ENCODE measurements at regions not wholly inside any gene's neighbourhood (a gene's known extent, or its start where the extent isn't known, plus 50 kb on each side); places are given as distances from the start of the nearest gene placed in this dataset.

DNA sequence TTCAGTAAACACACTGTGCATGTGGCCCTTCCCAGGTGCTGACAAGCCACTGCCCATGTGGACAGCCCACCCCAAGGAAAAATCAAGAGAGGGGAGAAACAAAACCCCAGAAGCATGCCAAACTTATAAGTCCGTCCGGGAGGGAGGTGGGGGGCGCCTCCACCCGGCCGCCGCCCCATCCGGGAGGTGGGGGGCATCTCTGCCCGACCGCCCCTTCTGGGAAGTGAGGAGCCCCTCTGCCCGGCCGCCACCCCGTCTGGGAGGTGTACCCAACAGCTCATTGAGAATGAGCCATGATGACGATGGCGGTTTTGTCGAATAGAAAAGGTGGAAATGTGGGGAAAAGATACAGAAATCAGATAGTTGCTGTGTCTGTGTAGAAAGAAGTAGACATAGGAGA, 53.8 kb upstream of the C2CD4B start:
- no peak overlapping the region for H4K8ac ChIP-seq (ENCODE audit: low read depth, low read length)
- H3K27me3 ChIP-seq (ENCODE audit: control insufficient read depth in 3 of 3, insufficient read depth in 3 of 3, low read depth in 1 of 3, low read length in 3 of 3), result no peaks in the 10 kb centered on the region
- DNase-seq (ENCODE audit: low spot score), result no peak
- H2BK12ac ChIP-seq (ENCODE audit: low read length), result no peak overlapping the region
- H3K23ac ChIP-seq (ENCODE audit: low read depth, low read length, poor library complexity), result no peak overlapping the region
- H3K18ac ChIP-seq (ENCODE audit: low read length), result no peak overlapping the region
- no peak overlapping the region for H2BK5ac ChIP-seq (ENCODE audit: low read length)
- no peaks in the 10 kb centered on the region for H3K4me1 ChIP-seq (ENCODE audit: control insufficient read depth in 2 of 2, insufficient read depth in 1 of 2, low read depth in 1 of 2, low read length in 2 of 2)
- H3K9ac ChIP-seq (ENCODE audit: low read depth, low read length, poor library complexity), result no peak overlapping the region
- no peak overlapping the region for H2BK120ac ChIP-seq (ENCODE audit: low read depth, low read length)
- H3K14ac ChIP-seq (ENCODE audit: low read length), result no peak overlapping the region
- WGBS, 2 donors (ENCODE audit: extremely low coverage in 2 of 2, insufficient read length in 2 of 2, insufficient replicate concordance in 1 of 2), result 100% methylated on average over 2 of the region's 15 CpGs; no CpG with 5 or more reads in 1 of the 2 donors
- no peak overlapping the region for H3K4me3 ChIP-seq (ENCODE audit: low read length in 2 of 2)
- H3K4me2 ChIP-seq (ENCODE audit: insufficient read depth, low read length, poor library complexity, severe bottlenecking), result no peak overlapping the region
- H2BK15ac ChIP-seq (ENCODE audit: low read length), result no peak overlapping the region
- H2AFZ ChIP-seq (ENCODE audit: low read length), result no peak overlapping the region
- H4K91ac ChIP-seq (ENCODE audit: low read depth, low read length, poor library complexity), result no peak overlapping the region
- no peak overlapping the region for H3K27ac ChIP-seq (replicated peaks; ENCODE audit: low read length)
- no peak overlapping the region for H2AK5ac ChIP-seq (ENCODE audit: low read depth, low read length)
- H3K4ac ChIP-seq (ENCODE audit: low read length), result no peak overlapping the region
- H3K79me1 ChIP-seq (ENCODE audit: low read depth, low read length), result no peaks in the 10 kb centered on the region
- peaks cover 0 to 4% of the 10 kb centered on the region in 2 donors for H3K9me3 ChIP-seq (replicated peaks in 1 of 2; ENCODE audit: control insufficient read depth in 2 of 2, insufficient read depth in 1 of 2, low read depth in 1 of 2, low read length in 2 of 2)
- H3K36me3 ChIP-seq (replicated peaks in 1 of 2; ENCODE audit: control insufficient read depth in 2 of 2, insufficient read depth in 2 of 2, low read length in 2 of 2), result no peaks in the 10 kb centered on the region

DNA sequence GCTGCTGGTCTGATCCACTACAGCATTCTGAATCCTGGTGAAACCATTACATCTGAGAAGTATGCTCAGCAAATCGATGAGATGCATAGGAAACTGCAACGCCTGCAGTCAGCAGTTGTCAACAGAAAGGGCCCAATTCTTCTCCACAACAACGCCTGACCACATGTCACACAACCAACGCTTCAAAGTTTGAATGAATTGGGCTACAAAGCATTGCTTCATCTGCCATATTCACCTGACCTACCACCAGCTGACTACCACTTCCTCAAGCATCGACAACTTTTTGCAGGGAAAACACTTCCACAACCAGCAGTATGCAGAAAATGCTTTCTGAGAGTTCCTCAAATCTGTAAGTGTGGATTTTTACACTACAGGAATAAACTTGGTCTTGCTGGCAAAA, 54.7 kb upstream of the C2CD4B start:
- Histone ChIP-seq H3K27me3 (ENCODE audit: control insufficient read depth in 3 of 3, insufficient read depth in 3 of 3, low read depth in 1 of 3, low read length in 3 of 3) (no peaks in the 10 kb centered on the region), H4K8ac (ENCODE audit: low read depth, low read length) (no peak overlapping the region), H3K18ac (ENCODE audit: low read length) (no peak overlapping the region), H3K4me3 (ENCODE audit: low read length in 2 of 2) (no peak overlapping the region), H3K23ac (ENCODE audit: low read depth, low read length, poor library complexity) (no peak overlapping the region), H3K4me1 (ENCODE audit: control insufficient read depth in 2 of 2, insufficient read depth in 1 of 2, low read depth in 1 of 2, low read length in 2 of 2) (no peaks in the 10 kb centered on the region), H3K4me2 (ENCODE audit: insufficient read depth, low read length, poor library complexity, severe bottlenecking) (no peak overlapping the region), H3K9ac (ENCODE audit: low read depth, low read length, poor library complexity) (no peak overlapping the region), H3K4ac (ENCODE audit: low read length) (no peak overlapping the region), H2BK5ac (ENCODE audit: low read length) (no peak overlapping the region), H2AK5ac (ENCODE audit: low read depth, low read length) (no peak overlapping the region), H2BK12ac (ENCODE audit: low read length) (no peak overlapping the region), H2AFZ (ENCODE audit: low read length) (no peak overlapping the region), H3K79me1 (ENCODE audit: low read depth, low read length) (no peaks in the 10 kb centered on the region), H3K27ac (replicated peaks; ENCODE audit: low read length) (no peak overlapping the region), H2BK120ac (ENCODE audit: low read depth, low read length) (no peak overlapping the region), H2BK15ac (ENCODE audit: low read length) (no peak overlapping the region), H3K36me3 (replicated peaks in 1 of 2; ENCODE audit: control insufficient read depth in 2 of 2, insufficient read depth in 2 of 2, low read length in 2 of 2) (no peaks in the 10 kb centered on the region), H4K91ac (ENCODE audit: low read depth, low read length, poor library complexity) (no peak overlapping the region), H3K9me3 (replicated peaks in 1 of 2; ENCODE audit: control insufficient read depth in 2 of 2, insufficient read depth in 1 of 2, low read depth in 1 of 2, low read length in 2 of 2) (peaks cover 0 to 4% of the 10 kb centered on the region in 2 donors), H3K14ac (ENCODE audit: low read length) (no peak overlapping the region)
- no CpG with 5 or more reads among the region's 5 CpGs for WGBS, 2 donors (ENCODE audit: extremely low coverage in 2 of 2, insufficient read length in 2 of 2, insufficient replicate concordance in 1 of 2)
- DNase-seq (ENCODE audit: low spot score), result no peak

- no CpG with 5 or more reads among the region's 2 CpGs for WGBS, 2 donors (ENCODE audit: extremely low coverage in 2 of 2, insufficient read length in 2 of 2, insufficient replicate concordance in 1 of 2)
- Histone ChIP-seq H4K8ac (ENCODE audit: low read depth, low read length) (no peak overlapping the region), H3K79me1 (ENCODE audit: low read depth, low read length) (no peaks in the 10 kb centered on the region), H2BK12ac (ENCODE audit: low read length) (no peak overlapping the region), H3K27ac (replicated peaks; ENCODE audit: low read length) (no peak overlapping the region), H2BK120ac (ENCODE audit: low read depth, low read length) (no peak overlapping the region), H2BK15ac (ENCODE audit: low read length) (no peak overlapping the region), H3K9ac (ENCODE audit: low read depth, low read length, poor library complexity) (no peak overlapping the region), H3K4me1 (ENCODE audit: control insufficient read depth in 2 of 2, insufficient read depth in 1 of 2, low read depth in 1 of 2, low read length in 2 of 2) (no peaks in the 10 kb centered on the region), H3K4me3 (ENCODE audit: low read length in 2 of 2) (no peak overlapping the region), H3K18ac (ENCODE audit: low read length) (no peak overlapping the region), H3K14ac (ENCODE audit: low read length) (no peak overlapping the region), H4K91ac (ENCODE audit: low read depth, low read length, poor library complexity) (no peak overlapping the region), H2BK5ac (ENCODE audit: low read length) (no peak overlapping the region), H3K9me3 (replicated peaks in 1 of 2; ENCODE audit: control insufficient read depth in 2 of 2, insufficient read depth in 1 of 2, low read depth in 1 of 2, low read length in 2 of 2) (peaks cover 0 to under 1% of the 10 kb centered on the region in 2 donors), H3K4me2 (ENCODE audit: insufficient read depth, low read length, poor library complexity, severe bottlenecking) (no peak overlapping the region), H3K36me3 (replicated peaks in 1 of 2; ENCODE audit: control insufficient read depth in 2 of 2, insufficient read depth in 2 of 2, low read length in 2 of 2) (no peaks in the 10 kb centered on the region), H3K27me3 (ENCODE audit: control insufficient read depth in 3 of 3, insufficient read depth in 3 of 3, low read depth in 1 of 3, low read length in 3 of 3) (no peaks in the 10 kb centered on the region), H2AFZ (ENCODE audit: low read length) (no peak overlapping the region), H3K4ac (ENCODE audit: low read length) (no peak overlapping the region), H2AK5ac (ENCODE audit: low read depth, low read length) (no peak overlapping the region), H3K23ac (ENCODE audit: low read depth, low read length, poor library complexity) (no peak overlapping the region)
- no peak for DNase-seq (ENCODE audit: low spot score)
Measured at GRCh38 chr15:62223020-62223419, 57.9 kb upstream of the C2CD4B start.

GRCh38 chr15:62228604-62229003, 63.5 kb upstream of the C2CD4B start:
- H2BK120ac ChIP-seq (ENCODE audit: low read depth, low read length), result no peak overlapping the region
- no peak overlapping the region for H3K4me3 ChIP-seq (ENCODE audit: low read length in 2 of 2)
- no peak overlapping the region for H2BK5ac ChIP-seq (ENCODE audit: low read length)
- H2AK5ac ChIP-seq (ENCODE audit: low read depth, low read length), result no peak overlapping the region
- H3K23ac ChIP-seq (ENCODE audit: low read depth, low read length, poor library complexity), result no peak overlapping the region
- DNase-seq (ENCODE audit: low spot score), result no peak
- H3K14ac ChIP-seq (ENCODE audit: low read length), result no peak overlapping the region
- no peak overlapping the region for H3K27ac ChIP-seq (replicated peaks; ENCODE audit: low read length)
- H2AFZ ChIP-seq (ENCODE audit: low read length), result no peak overlapping the region
- H3K36me3 ChIP-seq (replicated peaks in 1 of 2; ENCODE audit: control insufficient read depth in 2 of 2, insufficient read depth in 2 of 2, low read length in 2 of 2), result no peaks in the 10 kb centered on the region
- H3K4me1 ChIP-seq (ENCODE audit: control insufficient read depth in 2 of 2, insufficient read depth in 1 of 2, low read depth in 1 of 2, low read length in 2 of 2), result no peaks in the 10 kb centered on the region
- no peaks in the 10 kb centered on the region for H3K9me3 ChIP-seq (replicated peaks in 1 of 2; ENCODE audit: control insufficient read depth in 2 of 2, insufficient read depth in 1 of 2, low read depth in 1 of 2, low read length in 2 of 2)
- H3K4me2 ChIP-seq (ENCODE audit: insufficient read depth, low read length, poor library complexity, severe bottlenecking), result no peak overlapping the region
- H4K8ac ChIP-seq (ENCODE audit: low read depth, low read length), result no peak overlapping the region
- no peak overlapping the region for H2BK15ac ChIP-seq (ENCODE audit: low read length)
- no peak overlapping the region for H3K9ac ChIP-seq (ENCODE audit: low read depth, low read length, poor library complexity)
- no peak overlapping the region for H4K91ac ChIP-seq (ENCODE audit: low read depth, low read length, poor library complexity)
- no peak overlapping the region for H2BK12ac ChIP-seq (ENCODE audit: low read length)
- WGBS, 2 donors (ENCODE audit: extremely low coverage in 2 of 2, insufficient read length in 2 of 2, insufficient replicate concordance in 1 of 2), result no CpG with 5 or more reads among the region's 1 CpG
- no peak overlapping the region for H3K18ac ChIP-seq (ENCODE audit: low read length)
- no peak overlapping the region for H3K4ac ChIP-seq (ENCODE audit: low read length)
- H3K27me3 ChIP-seq (ENCODE audit: control insufficient read depth in 3 of 3, insufficient read depth in 3 of 3, low read depth in 1 of 3, low read length in 3 of 3), result no peaks in the 10 kb centered on the region
- H3K79me1 ChIP-seq (ENCODE audit: low read depth, low read length), result no peaks in the 10 kb centered on the region
